ENCODE measurements at regions not wholly inside any gene's neighbourhood (a gene's known extent, or its start where the extent isn't known, plus 50 kb on each side); places are given as distances from the start of the nearest gene placed in this dataset.

GRCh38 chr7:25626451-25627131 lies 398.3 kb upstream of the NPVF start:
- H3K27ac Mint-ChIP-seq: no peak overlapping the region
- DNase-seq (ENCODE audit: low spot score, unreplicated experiment): no peak
- peaks cover 2% of the 10 kb centered on the region for H3K27me3 Mint-ChIP-seq
- H3K4me3 Mint-ChIP-seq (ENCODE audit: low read depth): no peak overlapping the region
- peaks cover 5% of the 10 kb centered on the region for H3K4me1 Mint-ChIP-seq (ENCODE audit: low read depth)
- H3K9me3 Mint-ChIP-seq (ENCODE audit: low read depth): no peaks in the 10 kb centered on the region
- TF ChIP-seq CTCF (IDR thresholded peaks at IDR 0.05; ENCODE audit: unreplicated experiment): no peak
- H3K36me3 Mint-ChIP-seq (ENCODE audit: insufficient read depth): no peaks in the 10 kb centered on the region

GRCh38 chr7:25628446-25628845 lies 400.2 kb upstream of the NPVF start:
- Mint-ChIP-seq H3K4me1 (ENCODE audit: low read depth) (peaks cover 8% of the 10 kb centered on the region), H3K27ac (no peak overlapping the region), H3K36me3 (ENCODE audit: insufficient read depth) (no peaks in the 10 kb centered on the region), H3K9me3 (ENCODE audit: low read depth) (no peaks in the 10 kb centered on the region), H3K4me3 (ENCODE audit: low read depth) (no peak overlapping the region), H3K27me3 (peaks cover 2% of the 10 kb centered on the region)
- no peak for TF ChIP-seq CTCF (IDR thresholded peaks at IDR 0.05; ENCODE audit: unreplicated experiment)
- DNase-seq (ENCODE audit: low spot score, unreplicated experiment): no peak

GRCh38 chr7:25632616-25633015 lies 404.3 kb upstream of the NPVF start:
- no peak overlapping the region for H3K27ac Mint-ChIP-seq
- TF ChIP-seq CTCF (IDR thresholded peaks at IDR 0.05; ENCODE audit: unreplicated experiment): no peak
- no peak for DNase-seq (ENCODE audit: low spot score, unreplicated experiment)
- H3K9me3 Mint-ChIP-seq (ENCODE audit: low read depth): no peaks in the 10 kb centered on the region
- H3K27me3 Mint-ChIP-seq: no peaks in the 10 kb centered on the region
- H3K4me1 Mint-ChIP-seq (ENCODE audit: low read depth): peaks cover 4% of the 10 kb centered on the region
- H3K36me3 Mint-ChIP-seq (ENCODE audit: insufficient read depth): no peaks in the 10 kb centered on the region
- no peak overlapping the region for H3K4me3 Mint-ChIP-seq (ENCODE audit: low read depth)

- H3K9me3 Mint-ChIP-seq (ENCODE audit: low read depth): no peaks in the 10 kb centered on the region
Measured at GRCh38 chr7:25633426-25634036, 405.2 kb upstream of the NPVF start.

GRCh38 chr7:25636168-25636567 lies 407.9 kb upstream of the NPVF start:
- no peaks in the 10 kb centered on the region for H3K9me3 Mint-ChIP-seq (ENCODE audit: low read depth)
- TF ChIP-seq CTCF (IDR thresholded peaks at IDR 0.05; ENCODE audit: unreplicated experiment): no peak
- no peak for DNase-seq (ENCODE audit: low spot score, unreplicated experiment)
- H3K4me1 Mint-ChIP-seq (ENCODE audit: low read depth): peaks cover 5% of the 10 kb centered on the region
- H3K27ac Mint-ChIP-seq: no peak overlapping the region
- H3K27me3 Mint-ChIP-seq: no peaks in the 10 kb centered on the region
- H3K36me3 Mint-ChIP-seq (ENCODE audit: insufficient read depth): no peaks in the 10 kb centered on the region
- no peak overlapping the region for H3K4me3 Mint-ChIP-seq (ENCODE audit: low read depth)

More at GRCh38 chr7:25633426-25634036, 405.2 kb upstream of the NPVF start:
- no peak overlapping the region for H3K4me3 Mint-ChIP-seq (ENCODE audit: low read depth)
- H3K27me3 Mint-ChIP-seq: no peaks in the 10 kb centered on the region
- TF ChIP-seq CTCF (IDR thresholded peaks at IDR 0.05; ENCODE audit: unreplicated experiment): no peak
- no peak overlapping the region for H3K27ac Mint-ChIP-seq
- H3K4me1 Mint-ChIP-seq (ENCODE audit: low read depth): peaks cover 4% of the 10 kb centered on the region
- no peaks in the 10 kb centered on the region for H3K36me3 Mint-ChIP-seq (ENCODE audit: insufficient read depth)
- DNase-seq (ENCODE audit: low spot score, unreplicated experiment): no peak

All from progenitor cell of endocrine pancreas (in vitro differentiated cells).